Stimulated activated CD4-positive, alpha-beta T cell treated with anti-CD3 and anti-CD28 coated beads, Interleukin-4, amount 100 ng/mL, for 48 hours (primary cell): ENCODE measurements at regions not wholly inside any gene's neighbourhood (a gene's known extent, or its start where the extent isn't known, plus 50 kb on each side); places are given as distances from the start of the nearest gene placed in this dataset.

ENCODE experiments used
- DNase-seq, 2 donors: peaks; one replicate each; pipeline ENCODE4 v3.0.0-alpha.2; 2020; ENCODE audit warnings: low read depth in 2 of 2

DNA sequence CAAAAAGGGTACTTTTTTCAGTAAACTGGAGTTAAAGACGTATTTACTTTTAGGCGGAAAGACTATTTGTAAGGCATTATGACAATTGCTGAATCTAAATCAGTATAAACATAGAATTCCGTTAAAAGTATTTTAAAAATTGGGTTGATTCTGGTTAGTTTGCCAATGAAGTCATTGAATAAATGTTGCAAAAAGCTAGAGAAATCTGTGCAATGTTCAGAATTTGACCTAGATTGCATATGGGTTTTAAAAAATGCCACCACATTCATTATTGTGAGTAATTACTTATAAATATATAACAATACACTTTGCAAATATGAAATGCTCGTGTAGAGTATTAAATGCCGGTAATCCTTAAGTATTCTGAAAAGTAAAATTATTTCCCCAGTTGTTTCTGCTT is 116.5 kb upstream of the EEF1E1 start:
- no peak for DNase-seq

- DNase-seq: no peak
These were observed 113.3 kb upstream of the EEF1E1 start for GRCh38 chr6:8215631-8216030.

DNA sequence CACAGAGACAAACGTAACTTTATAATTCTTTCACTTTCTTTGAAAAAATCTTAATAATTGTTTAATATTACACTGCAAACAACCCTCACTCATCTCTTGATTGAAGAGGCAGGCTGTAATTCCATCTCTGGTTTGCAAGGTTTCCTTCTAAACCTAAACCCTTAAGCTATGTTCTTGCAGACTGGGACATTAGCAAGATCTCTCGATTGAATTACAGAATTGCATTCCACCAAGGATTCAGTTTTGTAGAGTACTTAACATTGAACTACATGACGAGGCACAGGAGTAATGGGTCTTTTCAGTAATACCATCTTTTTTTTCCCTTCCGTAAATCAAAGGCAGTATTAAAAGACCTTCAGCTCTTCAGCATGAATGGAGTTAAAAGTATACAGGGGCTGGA is 111.6 kb upstream of the EEF1E1 start:
- no peak for DNase-seq

GRCh38 chr6:8212720-8213434 is 110.5 kb upstream of the EEF1E1 start:
- DNase-seq: no peak

- DNase-seq: no peak
These were observed 105.5 kb upstream of the EEF1E1 start for GRCh38 chr6:8207869-8208191.

GRCh38 chr6:8207191-8207868 is 105.0 kb upstream of the EEF1E1 start:
- no peak for DNase-seq

GRCh38 chr6:8203337-8203736 is 101.0 kb upstream of the EEF1E1 start:
- DNase-seq: no peak

DNA sequence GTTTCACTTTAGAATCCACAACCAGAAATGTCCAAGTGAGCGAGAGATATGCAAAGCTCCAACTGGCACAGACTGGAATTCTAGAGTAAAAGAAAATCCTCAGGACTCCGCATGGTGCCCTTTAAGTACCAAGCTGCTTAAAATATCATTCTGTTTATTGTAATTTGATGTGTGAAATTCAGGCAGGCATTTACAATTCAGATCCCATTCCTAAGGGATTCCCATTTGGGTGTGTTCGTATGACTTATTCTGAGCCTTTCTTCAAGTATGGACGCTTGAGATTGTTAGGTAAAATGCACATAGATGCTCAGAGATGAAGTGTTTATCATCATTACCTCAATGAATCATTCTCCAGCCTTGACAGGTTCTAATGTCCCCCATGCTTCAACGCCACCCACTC is 99.3 kb upstream of the EEF1E1 start:
- no peak for DNase-seq

DNA sequence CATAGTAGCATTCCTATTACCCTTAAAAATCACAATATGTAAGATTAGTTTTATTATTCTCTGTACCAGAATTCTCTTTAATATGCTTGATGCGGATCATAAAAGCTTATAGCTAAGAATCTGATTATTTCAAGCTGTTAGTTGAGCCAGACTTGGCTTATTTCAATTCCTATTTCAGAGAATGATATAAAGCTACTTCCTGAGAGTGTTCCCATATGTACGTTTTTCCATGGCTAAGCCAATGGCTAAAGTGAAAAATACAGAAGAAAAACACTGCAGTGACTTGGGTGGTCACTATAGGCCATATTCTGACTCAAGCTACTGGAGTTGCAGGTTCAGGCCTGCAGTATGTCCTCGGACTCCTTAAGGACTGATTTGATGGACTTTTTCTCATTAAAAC is 97.9 kb upstream of the EEF1E1 start:
- DNase-seq: no peak

GRCh38 chr6:8195714-8196102 is 93.4 kb upstream of the EEF1E1 start:
- no peak for DNase-seq

DNA sequence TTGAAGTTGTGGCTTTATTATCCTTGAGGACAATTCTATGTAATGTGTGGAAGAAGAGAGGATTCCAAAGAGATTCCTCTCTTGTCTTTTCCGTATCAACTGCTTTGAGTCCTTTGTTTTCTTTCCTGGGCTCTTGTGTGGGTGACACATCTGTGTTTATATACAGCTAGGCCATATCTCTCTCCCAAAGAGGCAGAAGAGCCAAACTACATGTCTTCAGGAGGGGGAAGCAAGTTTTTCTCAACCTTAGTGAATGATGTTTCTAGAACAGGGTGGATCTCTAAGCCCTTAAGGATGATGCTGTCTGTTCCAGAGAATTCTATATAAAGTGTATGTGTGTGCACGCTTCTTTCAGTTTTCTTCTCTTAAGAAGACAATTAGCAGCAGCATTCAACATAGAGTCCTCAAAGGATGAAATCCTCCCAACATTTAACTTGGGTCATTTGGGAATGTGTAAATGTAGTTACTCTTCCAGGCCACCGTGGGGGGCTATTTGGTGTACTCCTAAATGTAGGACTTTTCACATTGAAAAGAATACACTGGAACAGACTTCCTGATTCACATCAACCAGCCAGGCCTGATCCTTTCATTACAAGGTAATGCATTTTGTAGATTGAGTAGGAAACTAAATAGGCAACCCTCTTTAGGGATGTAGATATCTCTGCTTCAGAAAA is 92.8 kb upstream of the EEF1E1 start:
- DNase-seq: no peak

DNA sequence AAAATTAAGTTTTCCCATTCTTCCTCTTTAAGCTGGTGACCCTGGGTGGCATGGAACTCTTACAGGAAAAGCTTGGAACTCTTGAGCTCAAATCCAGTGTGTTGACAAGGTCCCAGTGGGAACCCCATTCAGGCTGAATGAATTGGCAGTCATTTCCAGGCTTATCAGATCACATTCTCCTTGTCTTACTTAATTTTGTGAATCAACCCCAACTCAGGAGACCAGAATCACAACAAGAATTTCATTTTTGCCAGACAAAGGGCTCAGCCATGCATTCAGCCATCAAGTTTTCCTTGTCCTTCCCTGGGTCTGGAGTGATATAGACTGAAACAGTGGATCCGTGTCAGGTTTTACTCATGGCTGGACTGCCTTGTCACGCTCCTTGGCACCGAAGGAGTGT is 92.1 kb upstream of the EEF1E1 start:
- no peak for DNase-seq

- no peak for DNase-seq
These were observed 91.2 kb upstream of the EEF1E1 start for GRCh38 chr6:8193541-8193940.

GRCh38 chr6:8192597-8192996 is 90.2 kb upstream of the EEF1E1 start:
- no peak for DNase-seq

DNA sequence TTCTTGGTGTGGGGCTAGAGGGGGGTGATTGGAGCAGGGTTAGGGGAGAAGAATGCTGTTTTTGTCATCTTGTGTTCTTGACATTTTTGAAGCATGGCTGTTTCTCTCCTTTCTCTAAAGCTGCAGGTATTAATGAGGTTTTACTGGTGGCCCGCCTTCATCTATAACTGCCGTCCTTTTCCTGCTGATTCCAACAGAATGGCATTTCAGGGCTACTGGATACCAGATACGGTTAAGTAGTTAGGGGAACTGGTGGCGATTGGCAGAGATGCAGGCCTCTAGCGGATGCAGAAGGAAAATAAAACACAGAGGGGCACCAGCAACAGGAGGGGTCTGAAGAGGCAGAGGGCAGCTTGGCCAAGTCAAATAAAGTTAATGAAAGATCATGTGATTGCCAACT is 89.7 kb upstream of the EEF1E1 start:
- DNase-seq: no peak

DNA sequence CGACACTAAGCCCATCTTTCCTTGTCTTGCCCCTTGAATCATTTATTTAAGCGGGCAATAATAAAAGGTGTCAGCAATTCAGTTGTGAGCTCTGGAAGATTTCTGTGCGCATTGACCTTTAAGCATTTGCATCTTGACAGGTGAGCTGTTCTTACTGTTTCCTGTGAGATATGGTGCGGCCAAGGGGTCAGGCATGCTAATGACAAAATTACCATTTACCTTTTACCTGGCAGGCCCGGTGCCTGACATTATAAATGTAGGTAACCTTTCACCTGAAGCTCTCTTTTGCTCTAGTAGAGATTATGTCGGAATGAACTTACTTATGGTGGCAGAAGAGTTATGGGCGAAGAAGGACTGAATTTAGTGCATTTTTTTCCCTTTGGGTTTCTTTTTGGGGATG is 89.3 kb upstream of the EEF1E1 start:
- no peak for DNase-seq

DNA sequence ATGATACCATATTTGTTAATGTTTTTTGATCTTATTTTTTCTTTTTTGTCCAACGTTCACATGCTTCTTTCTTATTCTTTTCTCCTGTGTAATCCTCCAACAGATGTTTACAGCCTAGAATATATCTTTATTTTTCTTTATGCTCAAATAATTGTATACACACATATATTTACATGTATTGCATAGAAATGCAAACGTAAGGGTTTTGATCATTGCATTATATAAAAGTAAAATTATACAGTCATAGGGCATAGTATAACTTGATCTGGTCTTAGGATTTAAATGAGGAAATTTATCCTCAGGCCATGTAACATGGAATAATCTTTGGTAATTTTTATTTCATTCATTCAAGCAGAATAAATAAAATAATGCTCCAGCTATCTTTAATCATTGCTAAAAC is 84.9 kb upstream of the EEF1E1 start:
- no peak for DNase-seq

DNA sequence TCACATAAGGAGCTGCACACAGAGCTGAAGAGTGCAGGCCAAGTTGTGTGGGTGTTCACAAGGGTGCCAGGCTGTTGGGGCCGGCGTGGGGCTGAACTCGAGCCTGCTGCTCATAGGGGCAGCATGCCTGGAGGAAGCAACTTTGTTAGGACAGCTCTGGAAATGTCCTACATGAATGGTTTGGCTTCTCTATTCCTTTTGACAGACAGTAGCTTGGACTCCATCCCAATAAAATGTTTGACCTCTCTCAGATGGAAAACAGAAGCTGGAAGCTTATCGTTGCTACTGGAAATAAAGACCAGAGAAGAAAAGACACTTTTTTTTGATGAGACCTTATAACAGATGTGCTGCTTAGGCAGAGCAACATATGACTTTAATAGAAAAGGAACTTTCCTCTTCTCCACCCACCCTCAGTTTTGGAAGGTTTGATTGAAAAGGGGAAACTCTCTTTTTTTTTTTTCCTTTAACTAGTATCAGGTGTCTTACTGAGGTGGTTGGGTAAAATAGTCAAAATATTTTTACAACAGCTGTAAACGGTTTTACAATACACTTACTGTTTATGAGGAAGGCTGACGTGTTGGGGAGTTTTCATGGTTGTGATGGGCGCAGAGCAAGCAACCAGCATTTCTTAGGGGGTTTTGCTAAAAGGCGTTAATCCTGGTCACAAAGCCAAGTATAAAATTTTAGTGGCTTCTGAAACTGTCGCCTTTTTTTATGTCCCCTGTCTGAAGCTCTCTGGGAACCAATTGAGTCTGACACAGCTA is 80.7 kb upstream of the EEF1E1 start:
- DNase-seq: no peak

DNA sequence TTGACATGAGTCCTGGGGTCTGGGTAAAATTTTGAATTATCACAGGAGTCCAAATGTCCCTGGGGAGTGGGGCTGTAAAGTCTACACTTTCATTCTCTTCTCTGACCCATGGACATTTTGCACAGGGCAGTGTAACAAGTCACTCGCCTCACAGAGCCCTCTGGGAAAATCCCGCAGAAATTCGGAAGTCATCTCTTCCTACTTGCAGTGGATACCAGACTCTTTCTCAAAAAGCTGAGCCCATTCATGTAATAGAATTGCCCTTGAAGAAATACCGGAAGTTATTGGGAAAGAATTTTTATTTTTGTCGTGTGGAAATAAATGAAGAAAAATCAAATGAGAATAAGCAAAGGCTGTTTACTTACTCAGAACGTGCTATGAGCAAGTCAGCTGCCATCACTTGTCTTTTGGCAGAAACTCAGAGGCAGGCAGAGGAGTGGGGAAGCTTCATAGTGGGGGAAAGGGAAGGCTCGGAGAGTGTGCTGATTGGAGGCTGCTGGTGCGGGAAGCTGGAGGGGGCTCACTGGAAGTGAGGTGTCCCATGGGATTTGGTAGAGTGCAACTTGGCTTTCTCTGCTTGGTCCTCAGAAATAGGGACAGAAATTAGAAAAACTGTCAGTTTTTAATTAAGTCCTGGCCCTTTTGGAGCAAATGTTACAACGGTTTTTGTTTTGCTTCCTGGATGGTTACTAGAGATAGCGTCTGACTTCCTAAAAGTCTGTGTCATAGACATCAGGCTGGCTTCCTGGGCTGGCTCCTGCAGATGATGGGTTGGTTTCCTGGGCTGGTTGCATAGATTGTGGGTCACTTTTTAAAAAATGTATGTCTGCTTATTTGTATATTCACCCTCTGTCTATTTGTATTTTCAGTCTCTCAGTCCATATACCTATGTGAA is 79.8 kb upstream of the EEF1E1 start:
- no peak for DNase-seq

DNA sequence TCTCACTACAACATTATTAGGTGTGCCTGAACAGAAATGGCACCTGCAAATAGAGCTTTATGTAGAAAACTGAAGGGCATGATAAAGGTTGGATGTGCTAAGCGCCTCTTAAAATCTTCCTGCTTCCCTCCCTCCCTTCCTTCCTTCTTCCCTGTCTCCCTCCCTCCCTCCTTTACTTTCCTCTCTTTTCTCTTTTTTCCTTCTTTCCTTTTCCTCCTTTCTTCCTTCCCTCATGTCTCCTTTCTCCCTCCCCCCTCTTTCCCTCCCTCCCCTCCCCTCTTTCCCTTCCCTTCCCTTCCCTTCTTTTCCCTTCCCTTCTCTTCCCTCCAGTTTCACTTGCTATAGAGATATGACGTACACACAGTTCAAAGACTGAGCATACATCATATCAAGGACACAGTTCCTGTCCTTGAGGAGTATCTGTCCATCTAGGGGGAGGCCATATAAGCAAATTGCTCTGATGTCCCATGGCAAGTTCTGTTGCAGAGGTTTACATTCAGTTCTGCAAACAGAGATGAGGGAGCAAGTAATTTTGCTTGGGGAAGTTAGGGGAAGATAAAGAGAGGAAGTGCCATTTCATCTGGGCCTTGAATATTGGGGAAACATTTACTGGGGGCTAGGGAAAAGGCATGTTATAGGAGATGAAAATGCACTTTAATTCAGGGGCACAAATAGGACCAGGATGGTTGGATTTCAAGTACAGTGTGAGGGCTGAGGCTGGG is 79.0 kb upstream of the EEF1E1 start:
- DNase-seq: no peak
